Neuronal stem cell (in vitro differentiated cells): ENCODE measurements at regions not wholly inside any gene's neighbourhood (a gene's known extent, or its start where the extent isn't known, plus 50 kb on each side); places are given as distances from the start of the nearest gene placed in this dataset.

Experiments used
- DNase-seq: peaks from one replicate; pipeline ENCODE4 v3.0.0-alpha.2; 2013; ENCODE audit warnings: low spot score
- H2AFZ ChIP-seq: one replicate; pipeline ENCODE4 v1.6.1; 2013; ENCODE audit warnings: mild to moderate bottlenecking, low read length, inconsistent platforms
- H2AK5ac ChIP-seq: 2 replicates; pipeline ENCODE4 v1.6.1; 2013; ENCODE audit warnings: low read depth, mild to moderate bottlenecking, inconsistent platforms, low read length, moderate library complexity, mixed read lengths
- H2BK120ac ChIP-seq: 2 replicates; pipeline ENCODE4 v1.6.1; 2013; ENCODE audit warnings: low read depth, mild to moderate bottlenecking, inconsistent platforms, low read length, moderate library complexity, mixed read lengths
- H2BK12ac ChIP-seq: one replicate; pipeline ENCODE4 v1.6.1; 2013; ENCODE audit warnings: low read length, inconsistent platforms
- H2BK15ac ChIP-seq: 2 replicates; pipeline ENCODE4 v1.6.1; 2013; ENCODE audit warnings: mild to moderate bottlenecking, low read length, inconsistent platforms, mixed read lengths
- H2BK5ac ChIP-seq: one replicate; pipeline ENCODE4 v1.6.1; 2013; ENCODE audit warnings: inconsistent platforms, mild to moderate bottlenecking, low read length, moderate library complexity
- H3K14ac ChIP-seq: one replicate; pipeline ENCODE4 v1.6.1; 2013; ENCODE audit warnings: low read length, inconsistent platforms
- H3K18ac ChIP-seq: 2 replicates; pipeline ENCODE4 v1.6.1; 2013; ENCODE audit warnings: low read length, inconsistent platforms
- H3K23ac ChIP-seq: 2 replicates; pipeline ENCODE4 v1.6.1; 2013; ENCODE audit warnings: low read depth, mild to moderate bottlenecking, mixed read lengths, low read length, inconsistent platforms; ENCODE audit not compliant: poor library complexity
- H3K27ac ChIP-seq: replicated peaks from 3 replicates; pipeline ENCODE4 v1.5.1; 2013; ENCODE audit warnings: low read length, inconsistent platforms
- H3K27me3 ChIP-seq, 3 experiments: 2 replicates each; pipeline ENCODE4 v1.6.1; 2013; ENCODE audit warnings: low read length in 3 of 3, mild to moderate bottlenecking in 2 of 3, inconsistent platforms in 1 of 3, low read depth in 1 of 3, mixed read lengths in 1 of 3, moderate library complexity in 1 of 3; ENCODE audit not compliant: control insufficient read depth in 3 of 3, insufficient read depth in 3 of 3
- H3K36me3 ChIP-seq, 2 donors: replicated peaks in 1 of 2; 2 replicates each; pipeline ENCODE4 v1.6.1; 2013; ENCODE audit warnings: low read length in 2 of 2; ENCODE audit not compliant: control insufficient read depth in 2 of 2, insufficient read depth in 2 of 2
- H3K4ac ChIP-seq: 2 replicates; pipeline ENCODE4 v1.6.1; 2013; ENCODE audit warnings: inconsistent platforms, mild to moderate bottlenecking, low read length, moderate library complexity
- H3K4me1 ChIP-seq, 2 donors: 1 replicate in 1 of 2; 2 replicates in 1 of 2; pipeline ENCODE4 v1.6.1; 2013; ENCODE audit warnings: low read length in 2 of 2, low read depth in 1 of 2; ENCODE audit not compliant: control insufficient read depth in 2 of 2, insufficient read depth in 1 of 2
- H3K4me2 ChIP-seq: one replicate; pipeline ENCODE4 v1.6.1; 2013; ENCODE audit warnings: mild to moderate bottlenecking, low read length, inconsistent platforms; ENCODE audit not compliant: insufficient read depth, poor library complexity, severe bottlenecking
- H3K4me3 ChIP-seq, 2 donors: 2 replicates each; pipeline ENCODE4 v1.5.1; 2013; ENCODE audit warnings: low read length in 2 of 2, mild to moderate bottlenecking in 2 of 2, inconsistent platforms in 1 of 2, moderate library complexity in 1 of 2
- H3K79me1 ChIP-seq: one replicate; pipeline ENCODE4 v1.6.1; 2013; ENCODE audit warnings: low read depth, mild to moderate bottlenecking, inconsistent platforms, low read length, moderate library complexity
- H3K9ac ChIP-seq: one replicate; pipeline ENCODE4 v1.6.1; 2013; ENCODE audit warnings: mild to moderate bottlenecking, low read depth, low read length, inconsistent platforms; ENCODE audit not compliant: poor library complexity
- H3K9me3 ChIP-seq, 2 donors: replicated peaks in 1 of 2; 2 replicates each; pipeline versions ENCODE3 to v1.6.1; 2013; ENCODE audit warnings: low read length in 2 of 2, mild to moderate bottlenecking in 2 of 2, inconsistent platforms in 1 of 2, low read depth in 1 of 2, mixed read lengths in 1 of 2, moderate library complexity in 1 of 2; ENCODE audit not compliant: control insufficient read depth in 2 of 2, insufficient read depth in 1 of 2
- H4K8ac ChIP-seq: one replicate; pipeline ENCODE4 v1.6.1; 2013; ENCODE audit warnings: low read depth, mild to moderate bottlenecking, inconsistent platforms, low read length, moderate library complexity
- H4K91ac ChIP-seq: one replicate; pipeline ENCODE4 v1.6.1; 2013; ENCODE audit warnings: low read length, low read depth, mild to moderate bottlenecking, inconsistent platforms; ENCODE audit not compliant: poor library complexity
- WGBS, 2 donors: extraction: QIAGEN DNeasy Blood & Tissue Kit; methylation state at CpG; one replicate each; pipeline ENCODE4 v1.1.7; 2013; ENCODE audit warnings: missing lambda C conversion rate in 2 of 2, mixed read lengths in 1 of 2; ENCODE audit not compliant: insufficient read length in 2 of 2, insufficient replicate concordance in 1 of 2; ENCODE audit errors: extremely low coverage in 2 of 2; 5-methylcytosine and 5-hydroxymethylcytosine counted together

DNA sequence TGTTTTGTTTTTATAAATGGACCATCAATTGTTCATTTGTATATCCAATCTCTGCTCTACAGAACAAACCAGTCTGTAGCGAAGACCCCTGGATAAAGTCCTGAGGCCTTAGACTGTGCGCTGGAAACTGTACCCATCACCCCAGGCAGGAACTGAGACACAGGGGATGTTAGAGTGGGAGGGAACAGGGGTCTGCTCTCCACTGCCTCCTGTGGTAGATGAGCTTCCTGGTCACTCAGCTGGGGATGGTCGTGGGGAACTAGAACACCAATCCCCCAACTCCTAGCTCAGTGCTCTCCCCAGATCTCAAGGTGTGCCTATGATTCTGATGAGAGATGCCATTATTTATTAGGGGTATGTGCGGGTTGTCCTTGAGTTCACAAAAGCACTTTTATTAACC, 340.2 kb upstream of the IGF1R start:
- Histone ChIP-seq H2BK12ac (no peak overlapping the region), H3K14ac (no peak overlapping the region), H3K18ac (no peak overlapping the region), H3K23ac (no peak overlapping the region), H3K27me3 (no peaks in the 10 kb centered on the region), H2AK5ac (no peak overlapping the region), H4K8ac (no peak overlapping the region), H3K4ac (no peak overlapping the region), H3K4me3 (no peak overlapping the region), H4K91ac (no peak overlapping the region), H2BK5ac (no peak overlapping the region), H3K4me2 (no peak overlapping the region), H2BK120ac (no peak overlapping the region), H2BK15ac (no peak overlapping the region), H3K9me3 (peaks cover 0 to 2% of the 10 kb centered on the region in 2 donors), H3K27ac (no peak overlapping the region), H3K79me1 (no peaks in the 10 kb centered on the region), H3K9ac (no peak overlapping the region), H2AFZ (no peak overlapping the region), H3K36me3 (no peaks in the 10 kb centered on the region), H3K4me1 (no peaks in the 10 kb centered on the region)
- DNase-seq: no peak
- no CpG with 5 or more reads among the region's 4 CpGs for WGBS, 2 donors

DNA sequence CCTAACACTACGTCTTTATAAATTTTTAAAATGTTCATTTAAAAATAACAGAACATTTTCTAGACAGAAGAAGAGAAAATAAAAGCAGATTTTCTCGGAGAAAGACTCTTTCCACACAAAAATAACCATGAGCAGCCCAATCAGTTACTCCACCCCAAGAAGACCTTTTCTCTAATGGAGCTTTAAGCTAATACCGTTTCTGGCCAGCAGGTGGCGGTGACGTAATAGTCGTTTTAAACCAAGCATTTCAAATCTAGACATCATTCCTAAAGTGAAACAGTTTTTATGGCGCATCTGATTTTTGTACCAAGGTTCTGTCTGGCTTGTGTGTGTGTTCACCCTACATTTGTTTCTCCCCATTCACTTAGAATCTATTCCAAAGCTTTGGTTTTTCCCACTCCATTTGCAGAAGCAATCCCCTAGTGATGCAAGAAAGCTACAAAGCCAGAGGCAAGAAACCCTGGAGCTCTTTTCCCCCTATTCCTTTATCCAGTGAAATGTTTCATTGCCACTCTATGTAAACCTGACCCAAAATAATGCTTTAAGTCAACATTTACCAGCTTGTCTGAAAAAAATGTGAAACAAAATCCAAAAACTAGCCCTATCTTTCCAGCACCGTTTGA, 336.7 kb upstream of the IGF1R start:
- WGBS, 2 donors: no CpG with 5 or more reads among the region's 8 CpGs
- no peaks in the 10 kb centered on the region for H3K79me1 ChIP-seq

DNA sequence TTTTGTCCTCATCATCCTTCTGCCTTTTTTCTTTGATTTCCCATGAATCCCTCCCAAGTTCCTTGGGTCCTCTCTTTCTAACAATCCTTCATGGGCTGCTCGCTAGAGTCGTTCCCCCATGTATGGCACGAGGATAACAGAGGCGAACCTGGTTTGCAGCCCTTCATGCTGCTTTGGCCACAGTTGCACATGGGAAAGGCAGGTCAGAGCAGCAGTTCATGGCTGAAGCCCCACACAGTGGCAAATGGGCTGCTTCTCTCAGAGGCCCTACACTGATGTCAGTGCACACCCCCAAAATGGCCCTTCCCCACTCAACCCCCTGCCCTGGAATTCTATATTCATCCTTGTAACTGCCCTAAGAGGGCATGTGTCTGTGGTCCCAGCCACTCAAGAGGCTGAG, 335.4 kb upstream of the IGF1R start:
- no peak for DNase-seq
- H2BK12ac ChIP-seq: no peak overlapping the region

More for the DNA sequence above, 336.7 kb upstream of the IGF1R start:
- Histone ChIP-seq H3K4me1 (no peaks in the 10 kb centered on the region), H3K36me3 (no peaks in the 10 kb centered on the region), H3K4me3 (no peak overlapping the region), H4K91ac (no peak overlapping the region), H3K9ac (no peak overlapping the region), H3K14ac (no peak overlapping the region), H2BK120ac (no peak overlapping the region), H3K4me2 (no peak overlapping the region), H2AFZ (no peak overlapping the region), H3K4ac (no peak overlapping the region), H2BK12ac (no peak overlapping the region), H3K27me3 (no peaks in the 10 kb centered on the region), H3K9me3 (no peaks in the 10 kb centered on the region), H3K27ac (no peak overlapping the region), H2BK5ac (no peak overlapping the region), H4K8ac (no peak overlapping the region), H3K23ac (no peak overlapping the region), H2AK5ac (no peak overlapping the region), H3K18ac (no peak overlapping the region), H2BK15ac (no peak overlapping the region)
- peak; percentile 77 for DNase-seq

DNA sequence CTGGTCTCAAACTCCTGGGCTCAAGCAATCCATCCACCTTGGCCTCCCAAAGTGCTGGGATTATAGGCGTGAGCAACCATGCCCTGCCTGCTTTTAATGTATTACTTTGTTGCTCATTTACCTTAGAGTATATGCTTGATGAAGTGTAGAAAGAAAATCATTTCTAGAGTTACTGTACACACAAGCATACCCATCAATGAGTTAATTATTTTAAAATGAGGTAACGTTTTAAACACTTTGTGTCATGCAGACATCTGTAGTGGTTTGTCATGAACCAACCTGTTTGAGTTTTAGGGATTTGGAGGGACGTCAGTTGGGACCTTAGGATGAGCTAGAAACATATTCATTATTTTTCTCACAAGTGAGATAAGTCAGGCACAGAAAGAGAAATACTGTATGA, 332.4 kb upstream of the IGF1R start:
- H3K9me3 ChIP-seq: peaks cover 0 to 2% of the 10 kb centered on the region in 2 donors
- H3K9ac ChIP-seq: no peak overlapping the region
- no peak overlapping the region for H3K18ac ChIP-seq
- H4K8ac ChIP-seq: no peak overlapping the region
- H3K79me1 ChIP-seq: no peaks in the 10 kb centered on the region
- no peak overlapping the region for H3K4me3 ChIP-seq
- no peak overlapping the region for H2AFZ ChIP-seq
- no peak overlapping the region for H3K23ac ChIP-seq
- no peak overlapping the region for H3K4me2 ChIP-seq
- H3K14ac ChIP-seq: no peak overlapping the region
- H2BK12ac ChIP-seq: no peak overlapping the region
- no peak overlapping the region for H2AK5ac ChIP-seq
- no peak for DNase-seq
- no peaks in the 10 kb centered on the region for H3K36me3 ChIP-seq
- no peak overlapping the region for H2BK15ac ChIP-seq
- no peak overlapping the region for H3K27ac ChIP-seq
- H3K4me1 ChIP-seq: no peaks in the 10 kb centered on the region
- H3K4ac ChIP-seq: no peak overlapping the region
- H4K91ac ChIP-seq: no peak overlapping the region
- no peak overlapping the region for H2BK5ac ChIP-seq
- H2BK120ac ChIP-seq: no peak overlapping the region
- WGBS, 2 donors: no CpG with 5 or more reads among the region's 3 CpGs
- H3K27me3 ChIP-seq: no peaks in the 10 kb centered on the region

More for the DNA sequence above, 335.4 kb upstream of the IGF1R start:
- Histone ChIP-seq H2AFZ (no peak overlapping the region), H3K4me3 (no peak overlapping the region), H2BK120ac (no peak overlapping the region), H2AK5ac (no peak overlapping the region), H3K79me1 (no peaks in the 10 kb centered on the region), H3K4ac (no peak overlapping the region), H3K9ac (no peak overlapping the region), H3K14ac (no peak overlapping the region), H2BK15ac (no peak overlapping the region), H3K27me3 (no peaks in the 10 kb centered on the region), H3K18ac (no peak overlapping the region), H2BK5ac (no peak overlapping the region), H3K23ac (no peak overlapping the region), H3K27ac (no peak overlapping the region), H4K8ac (no peak overlapping the region), H3K4me2 (no peak overlapping the region), H3K36me3 (no peaks in the 10 kb centered on the region), H3K4me1 (no peaks in the 10 kb centered on the region), H3K9me3 (no peaks in the 10 kb centered on the region), H4K91ac (no peak overlapping the region)
- WGBS, 2 donors: no CpG with 5 or more reads among the region's 4 CpGs
